ENCODE measurements at regions not wholly inside any gene's neighbourhood (a gene's known extent, or its start where the extent isn't known, plus 50 kb on each side); places are given as distances from the start of the nearest gene placed in this dataset.

DNA sequence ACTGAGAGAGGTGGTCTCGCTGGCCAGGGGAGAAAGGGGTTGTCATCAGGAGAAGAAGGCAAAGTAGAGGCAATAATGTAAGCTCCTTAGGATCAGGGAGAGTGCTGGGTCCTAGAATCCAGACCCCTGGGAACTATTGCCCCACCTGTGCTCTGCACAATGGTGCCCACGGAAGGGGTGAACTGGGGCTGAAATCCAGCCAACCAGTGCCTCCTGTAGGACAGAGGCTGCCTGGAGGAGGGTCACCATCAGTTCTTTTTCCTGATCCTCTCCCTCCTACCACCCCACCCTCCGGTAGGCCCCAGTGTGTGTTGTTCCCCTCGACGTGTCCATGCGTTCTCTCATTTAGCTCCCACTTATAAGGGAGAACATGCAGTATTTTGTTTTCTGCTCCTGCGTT is 52.9 kb upstream of the ATP2B4 start:
- TF ChIP-seq, protein P1, sequence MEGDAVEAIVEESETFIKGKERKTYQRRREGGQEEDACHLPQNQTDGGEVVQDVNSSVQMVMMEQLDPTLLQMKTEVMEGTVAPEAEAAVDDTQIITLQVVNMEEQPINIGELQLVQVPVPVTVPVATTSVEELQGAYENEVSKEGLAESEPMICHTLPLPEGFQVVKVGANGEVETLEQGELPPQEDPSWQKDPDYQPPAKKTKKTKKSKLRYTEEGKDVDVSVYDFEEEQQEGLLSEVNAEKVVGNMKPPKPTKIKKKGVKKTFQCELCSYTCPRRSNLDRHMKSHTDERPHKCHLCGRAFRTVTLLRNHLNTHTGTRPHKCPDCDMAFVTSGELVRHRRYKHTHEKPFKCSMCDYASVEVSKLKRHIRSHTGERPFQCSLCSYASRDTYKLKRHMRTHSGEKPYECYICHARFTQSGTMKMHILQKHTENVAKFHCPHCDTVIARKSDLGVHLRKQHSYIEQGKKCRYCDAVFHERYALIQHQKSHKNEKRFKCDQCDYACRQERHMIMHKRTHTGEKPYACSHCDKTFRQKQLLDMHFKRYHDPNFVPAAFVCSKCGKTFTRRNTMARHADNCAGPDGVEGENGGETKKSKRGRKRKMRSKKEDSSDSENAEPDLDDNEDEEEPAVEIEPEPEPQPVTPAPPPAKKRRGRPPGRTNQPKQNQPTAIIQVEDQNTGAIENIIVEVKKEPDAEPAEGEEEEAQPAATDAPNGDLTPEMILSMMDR (IDR thresholded peaks at IDR 0.05; ENCODE audit: unreplicated experiment): no peak
- no peak overlapping the region for H3K4me3 Mint-ChIP-seq (ENCODE audit: unreplicated experiment)
- H3K9me3 Mint-ChIP-seq (ENCODE audit: unreplicated experiment): no peaks in the 10 kb centered on the region
- no peaks in the 10 kb centered on the region for H3K36me3 Mint-ChIP-seq (ENCODE audit: insufficient read depth, unreplicated experiment)
- BruUV-seq (replicated peaks): no TSS peak
- peaks cover 8% of the 10 kb centered on the region for H3K4me1 Mint-ChIP-seq (ENCODE audit: insufficient read depth, unreplicated experiment)
- no peak overlapping the region for H3K27ac Mint-ChIP-seq (ENCODE audit: low read depth, unreplicated experiment)
- no peaks in the 10 kb centered on the region for H3K27me3 Mint-ChIP-seq (ENCODE audit: insufficient read depth, unreplicated experiment)
- CTCF ChIA-PET: interaction anchor here (0.5 to 1.0 kb wide), 5 partner anchors 25 to 1678 kb away, joined by 3 to 4 read pairs (median 3); partner anchors contain the start of gene ATP2B4
- POLR2A ChIA-PET: interaction anchor here (0.6 to 1.6 kb wide), 5 partner anchors 10 to 776 kb away, joined by 3 to 6 read pairs (median 3); no protein-coding TSS in a partner anchor
- DNase-seq (ENCODE audit: unreplicated experiment): no peak
- intact Hi-C loops (cut with micrococcal nuclease): no loop called here

All from MCF 10A (cell line).